GM12872 (cell line): ENCODE measurements at regions not wholly inside any gene's neighbourhood (a gene's known extent, or its start where the extent isn't known, plus 50 kb on each side); places are given as distances from the start of the nearest gene placed in this dataset.

Experiments used
- TF ChIP-seq, protein P1 (sequence below): IDR thresholded peaks from 3 replicates; pipeline ENCODE4 v1.5.1; 2011; ENCODE audit warnings: low read depth, mild to moderate bottlenecking, low read length, moderate library complexity; ENCODE audit not compliant: insufficient read depth

- TF ChIP-seq, protein P1, sequence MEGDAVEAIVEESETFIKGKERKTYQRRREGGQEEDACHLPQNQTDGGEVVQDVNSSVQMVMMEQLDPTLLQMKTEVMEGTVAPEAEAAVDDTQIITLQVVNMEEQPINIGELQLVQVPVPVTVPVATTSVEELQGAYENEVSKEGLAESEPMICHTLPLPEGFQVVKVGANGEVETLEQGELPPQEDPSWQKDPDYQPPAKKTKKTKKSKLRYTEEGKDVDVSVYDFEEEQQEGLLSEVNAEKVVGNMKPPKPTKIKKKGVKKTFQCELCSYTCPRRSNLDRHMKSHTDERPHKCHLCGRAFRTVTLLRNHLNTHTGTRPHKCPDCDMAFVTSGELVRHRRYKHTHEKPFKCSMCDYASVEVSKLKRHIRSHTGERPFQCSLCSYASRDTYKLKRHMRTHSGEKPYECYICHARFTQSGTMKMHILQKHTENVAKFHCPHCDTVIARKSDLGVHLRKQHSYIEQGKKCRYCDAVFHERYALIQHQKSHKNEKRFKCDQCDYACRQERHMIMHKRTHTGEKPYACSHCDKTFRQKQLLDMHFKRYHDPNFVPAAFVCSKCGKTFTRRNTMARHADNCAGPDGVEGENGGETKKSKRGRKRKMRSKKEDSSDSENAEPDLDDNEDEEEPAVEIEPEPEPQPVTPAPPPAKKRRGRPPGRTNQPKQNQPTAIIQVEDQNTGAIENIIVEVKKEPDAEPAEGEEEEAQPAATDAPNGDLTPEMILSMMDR: no peak
These were observed 848.0 kb downstream of the RNF144A start for GRCh38 chr2:7765236-7765635.

GRCh38 chr2:7766088-7766722, 849.0 kb downstream of the RNF144A start:
- TF ChIP-seq, protein P1: no peak

DNA sequence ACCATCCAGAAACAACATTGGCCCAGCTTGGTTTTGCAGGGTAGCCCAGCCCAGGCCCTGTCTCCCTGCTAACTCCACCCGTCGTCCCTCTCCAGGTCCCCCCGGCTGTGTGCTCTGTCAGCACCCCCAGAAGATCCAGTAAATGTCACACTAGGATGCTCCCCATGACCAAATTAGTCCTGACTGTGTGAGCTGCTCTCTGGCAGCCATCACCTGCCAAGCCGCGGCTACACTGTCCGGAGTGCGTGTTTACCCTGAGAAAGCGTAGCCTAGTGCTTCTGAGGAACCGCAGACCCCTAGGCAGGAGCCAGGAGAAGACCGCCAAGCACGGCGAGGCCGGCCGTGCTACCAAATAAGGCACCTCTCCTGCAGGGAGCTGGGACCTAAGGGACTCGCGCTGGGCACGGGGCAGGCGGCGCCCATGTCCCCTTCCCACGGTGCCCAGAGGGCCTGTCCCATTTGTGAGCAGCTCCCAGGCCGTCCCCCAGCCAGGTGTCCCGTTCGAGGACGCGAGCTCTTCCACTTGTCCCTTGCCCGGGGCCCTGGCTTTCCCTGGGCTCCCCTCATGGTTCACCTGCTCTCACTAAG, 849.9 kb downstream of the RNF144A start:
- TF ChIP-seq, protein P1: no peak

DNA sequence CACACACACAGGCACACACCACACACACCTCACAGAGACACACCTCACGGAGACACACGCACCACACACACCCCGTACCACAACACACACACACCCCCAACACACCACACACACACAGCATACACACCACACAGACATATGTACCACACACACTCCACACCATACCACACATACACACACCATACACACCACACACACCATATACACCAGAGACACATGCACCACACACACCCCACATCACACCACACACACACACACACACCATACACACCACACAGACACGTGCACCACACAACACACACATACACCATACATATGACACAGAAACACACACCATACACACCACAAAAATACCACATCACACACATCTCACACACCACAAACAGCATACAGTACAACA, 850.7 kb downstream of the RNF144A start:
- TF ChIP-seq, protein P1: no peak

DNA sequence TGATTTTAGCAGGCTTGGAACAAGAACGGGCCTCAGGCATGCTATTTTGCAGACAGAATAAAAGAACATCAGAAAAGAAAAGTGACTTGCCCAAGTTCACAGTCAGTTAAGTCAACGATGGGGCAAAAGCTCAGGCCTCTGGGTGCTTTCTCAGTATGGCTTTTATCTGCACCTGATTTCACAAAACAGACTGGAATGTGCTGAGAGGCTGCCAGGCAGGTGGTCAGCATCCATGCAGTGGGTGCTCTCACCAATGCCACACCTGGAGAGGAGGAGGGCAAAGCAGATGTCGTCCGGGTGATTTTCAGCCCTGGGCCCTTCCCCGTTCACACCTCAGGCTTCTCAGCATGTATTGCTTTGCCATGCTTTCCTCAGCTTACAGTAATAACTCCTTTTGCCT, 854.6 kb downstream of the RNF144A start:
- TF ChIP-seq, protein P1: no peak

- TF ChIP-seq, protein P1: no peak
These were observed 856.4 kb downstream of the RNF144A start for GRCh38 chr2:7773362-7774360.

GRCh38 chr2:7774481-7774880, 857.3 kb downstream of the RNF144A start:
- TF ChIP-seq, protein P1: no peak
